SK-N-SH (cell line): ENCODE measurements at regions not wholly inside any gene's neighbourhood (a gene's known extent, or its start where the extent isn't known, plus 50 kb on each side); places are given as distances from the start of the nearest gene placed in this dataset.

Experiments
- CTCF ChIA-PET: fragments of 300-600, 350-600 bp; formaldehyde crosslinking; extraction: SDS; loops from one replicate; lab custom pipeline; 2021; lab: Yijun Ruan, JAX
- POLR2A ChIA-PET: fragments of 350-600 bp; sonication (Branson Sonifier 250); formaldehyde crosslinking; extraction: SDS; loops from one replicate; lab custom pipeline; 2020; ENCODE audit warnings: antibody characterized with exemption, inconsistent platforms; lab: Yijun Ruan, JAX
- DNase-seq: peaks from one replicate; pipeline ENCODE4 v3.0.0; 2012
- H2AFZ ChIP-seq: fragments of 200-600 bp; sonication (generic); 2 replicates; pipeline ENCODE4 v1.8.1; 2016; ENCODE audit warnings: antibody characterized with exemption, mild to moderate bottlenecking, low read depth
- H3F3A ChIP-seq: fragments of 200-600 bp; sonication (generic); replicated peaks from 2 replicates; pipeline ENCODE3; 2016; ENCODE audit warnings: antibody characterized with exemption, mild to moderate bottlenecking; ENCODE audit not compliant: insufficient read depth
- H3K27ac ChIP-seq, 2 experiments: fragments of 200-500 bp in 1 of 2; fragments of 200-600 bp in 1 of 2; sonication (Bioruptor generic) in 1 of 2; sonication (generic), shearing (Covaris generic) in 1 of 2; 2 replicates each; pipeline versions ENCODE4 v1.5.1 to v1.6.1; 2014 to 2016; ENCODE audit warnings: low read depth in 2 of 2, inconsistent platforms in 1 of 2, low read length in 1 of 2, mild to moderate bottlenecking in 1 of 2, mixed read lengths in 1 of 2
- H3K27me3 ChIP-seq: fragments of 200-600 bp; sonication (generic), shearing (Covaris generic); 2 replicates; pipeline ENCODE4 v1.6.1; 2016; ENCODE audit warnings: mixed run types; ENCODE audit not compliant: insufficient read depth
- H3K36me3 ChIP-seq, 2 experiments: fragments of 200-500 bp in 1 of 2; fragments of 200-600 bp in 1 of 2; sonication (Bioruptor generic) in 1 of 2; sonication (generic) in 1 of 2; replicated peaks in 1 of 2; 2 replicates each; pipeline versions ENCODE3 to v1.5.1; 2014 to 2016; ENCODE audit warnings: low read length in 1 of 2, mild to moderate bottlenecking in 1 of 2; ENCODE audit not compliant: insufficient read depth in 2 of 2, control insufficient read depth in 1 of 2
- H3K4me1 ChIP-seq, 2 experiments: fragments of 200-500 bp in 1 of 2; fragments of 200-600 bp in 1 of 2; sonication (Bioruptor generic) in 1 of 2; sonication (generic), shearing (Covaris generic) in 1 of 2; 2 replicates each; pipeline versions ENCODE4 v1.5.1 to v1.6.1; 2014 to 2016; ENCODE audit warnings: low read depth in 1 of 2, low read length in 1 of 2, mixed run types in 1 of 2; ENCODE audit not compliant: insufficient read depth in 2 of 2, control insufficient read depth in 1 of 2
- H3K4me2 ChIP-seq: fragments of 200-600 bp; sonication (generic), shearing (Covaris generic); 2 replicates; pipeline ENCODE4 v1.6.1; 2017; ENCODE audit warnings: mixed run types
- H3K4me3 ChIP-seq, 2 experiments: fragments of 200-500 bp in 1 of 2; fragments of 200-600 bp in 1 of 2; sonication (Bioruptor generic) in 1 of 2; sonication (generic), shearing (Covaris generic) in 1 of 2; 2 replicates each; pipeline versions ENCODE4 v1.5.1 to v1.8.1; 2014 to 2016; ENCODE audit warnings: low read depth in 2 of 2, inconsistent platforms in 1 of 2, low read length in 1 of 2, mild to moderate bottlenecking in 1 of 2, mixed read lengths in 1 of 2, moderate library complexity in 1 of 2
- H3K79me2 ChIP-seq: fragments of 200-600 bp; sonication (generic); 2 replicates; pipeline ENCODE4 v1.8.1; 2017; ENCODE audit warnings: mild to moderate bottlenecking; ENCODE audit not compliant: insufficient read depth
- H3K9ac ChIP-seq: fragments of 200-600 bp; sonication (generic); 2 replicates; pipeline ENCODE4 v1.6.1; 2017; ENCODE audit warnings: mixed run types
- H3K9me2 ChIP-seq: fragments of 200-600 bp; sonication (generic); 2 replicates; pipeline ENCODE4 v1.6.1; 2017; ENCODE audit warnings: mixed run types
- H3K9me3 ChIP-seq: fragments of 200-600 bp; sonication (generic); 2 replicates; pipeline ENCODE4 v1.6.1; 2017; ENCODE audit warnings: mixed run types, mild to moderate bottlenecking, moderate library complexity
- H4K20me1 ChIP-seq: fragments of 200-600 bp; sonication (generic); 2 replicates; pipeline ENCODE4 v1.6.1; 2017; ENCODE audit warnings: mild to moderate bottlenecking, mixed run types; ENCODE audit not compliant: insufficient read depth
- CHD2 ChIP-seq: fragments of 150-350 bp; IDR thresholded peaks from 2 replicates; pipeline ENCODE4 v1.6.1; 2018; ENCODE audit warnings: low read length; ENCODE audit not compliant: partially characterized antibody
- ELF1 ChIP-seq: IDR thresholded peaks from 2 replicates; pipeline ENCODE4 v1.4.0; 2012
- FOSL2 ChIP-seq: IDR thresholded peaks from 2 replicates; pipeline ENCODE4 v1.4.0; 2012; ENCODE audit warnings: low read depth, mild to moderate bottlenecking, moderate library complexity, borderline replicate concordance
- FOXM1 ChIP-seq: IDR thresholded peaks from 2 replicates; pipeline ENCODE4 v1.4.0; 2012; ENCODE audit warnings: low read depth, mild to moderate bottlenecking
- GABPA ChIP-seq: IDR thresholded peaks from 2 replicates; pipeline ENCODE4 v1.4.0; 2012; ENCODE audit warnings: low read depth, mild to moderate bottlenecking
- GATA2 ChIP-seq: sonication (generic); formaldehyde crosslinking; IDR thresholded peaks from 2 replicates; pipeline ENCODE4 v1.5.0; 2020; ENCODE audit warnings: mild to moderate bottlenecking, missing genetic modification reagents
- RCOR1 ChIP-seq: fragments of 150-350 bp; IDR thresholded peaks from 2 replicates; pipeline ENCODE4 v1.6.1; 2017; ENCODE audit warnings: antibody characterized with exemption, low read length
- SIN3A ChIP-seq: IDR thresholded peaks from 2 replicates; pipeline ENCODE4 v1.6.1; 2012; ENCODE audit warnings: low read depth, mild to moderate bottlenecking, low read length, moderate library complexity, borderline replicate concordance
- TCF12 ChIP-seq: IDR thresholded peaks from 2 replicates; pipeline ENCODE4 v1.4.0; 2012
- WGBS: methylation state at CpG from one replicate; pipeline ENCODE4 v1.1.6; 2017; ENCODE audit warnings: low lambda C conversion rate; 5-methylcytosine and 5-hydroxymethylcytosine counted together
- TF ChIP-seq, protein P1 (sequence below): IDR thresholded peaks from 2 replicates; pipeline ENCODE4 v1.4.0; 2012; ENCODE audit warnings: low read depth, borderline replicate concordance
- TF ChIP-seq, protein P2 (sequence below): fragments of 150-350 bp; IDR thresholded peaks from 2 replicates; pipeline ENCODE4 v1.6.1; 2017; ENCODE audit warnings: antibody characterized with exemption, low read length, low read depth, borderline replicate concordance
- TF ChIP-seq, protein P3 (sequence below): IDR thresholded peaks from 2 replicates; pipeline ENCODE4 v1.4.0; 2012; ENCODE audit warnings: low read depth
- TF ChIP-seq, protein P4 (sequence below): IDR thresholded peaks from 2 replicates; pipeline ENCODE4 v1.4.0; 2012; ENCODE audit warnings: low read depth, borderline replicate concordance

DNA sequence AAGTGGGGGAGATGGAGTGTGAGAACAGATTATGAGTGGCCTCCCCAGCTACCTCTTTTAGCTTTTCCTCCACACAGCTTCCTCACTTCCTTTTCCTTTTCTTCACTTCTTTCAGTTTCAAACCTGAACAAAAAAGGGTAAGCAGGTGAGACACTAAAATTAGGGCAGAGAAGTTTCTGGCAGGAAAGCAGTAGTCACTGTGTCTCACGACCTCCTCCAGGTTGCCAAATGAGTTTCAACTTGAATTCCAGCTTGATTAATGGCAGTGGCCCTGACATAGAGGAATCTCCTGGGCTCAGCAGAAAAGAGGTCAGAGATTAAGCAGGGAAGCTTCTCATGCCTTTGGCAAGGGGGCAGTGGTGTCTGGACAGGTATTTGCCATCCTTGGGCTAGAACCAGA is 63.7 kb upstream of the SPINK5 start:
- TF ChIP-seq TCF12 (no peak), FOSL2 (no peak), ELF1 (no peak), GATA2 (no peak), SIN3A (no peak), GABPA (no peak)
- TF ChIP-seq, protein P1, sequence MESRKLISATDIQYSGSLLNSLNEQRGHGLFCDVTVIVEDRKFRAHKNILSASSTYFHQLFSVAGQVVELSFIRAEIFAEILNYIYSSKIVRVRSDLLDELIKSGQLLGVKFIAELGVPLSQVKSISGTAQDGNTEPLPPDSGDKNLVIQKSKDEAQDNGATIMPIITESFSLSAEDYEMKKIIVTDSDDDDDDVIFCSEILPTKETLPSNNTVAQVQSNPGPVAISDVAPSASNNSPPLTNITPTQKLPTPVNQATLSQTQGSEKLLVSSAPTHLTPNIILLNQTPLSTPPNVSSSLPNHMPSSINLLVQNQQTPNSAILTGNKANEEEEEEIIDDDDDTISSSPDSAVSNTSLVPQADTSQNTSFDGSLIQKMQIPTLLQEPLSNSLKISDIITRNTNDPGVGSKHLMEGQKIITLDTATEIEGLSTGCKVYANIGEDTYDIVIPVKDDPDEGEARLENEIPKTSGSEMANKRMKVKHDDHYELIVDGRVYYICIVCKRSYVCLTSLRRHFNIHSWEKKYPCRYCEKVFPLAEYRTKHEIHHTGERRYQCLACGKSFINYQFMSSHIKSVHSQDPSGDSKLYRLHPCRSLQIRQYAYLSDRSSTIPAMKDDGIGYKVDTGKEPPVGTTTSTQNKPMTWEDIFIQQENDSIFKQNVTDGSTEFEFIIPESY, result no peak
- TF ChIP-seq, protein P2, sequence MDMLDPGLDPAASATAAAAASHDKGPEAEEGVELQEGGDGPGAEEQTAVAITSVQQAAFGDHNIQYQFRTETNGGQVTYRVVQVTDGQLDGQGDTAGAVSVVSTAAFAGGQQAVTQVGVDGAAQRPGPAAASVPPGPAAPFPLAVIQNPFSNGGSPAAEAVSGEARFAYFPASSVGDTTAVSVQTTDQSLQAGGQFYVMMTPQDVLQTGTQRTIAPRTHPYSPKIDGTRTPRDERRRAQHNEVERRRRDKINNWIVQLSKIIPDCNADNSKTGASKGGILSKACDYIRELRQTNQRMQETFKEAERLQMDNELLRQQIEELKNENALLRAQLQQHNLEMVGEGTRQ, result no peak
- CTCF ChIA-PET, result interaction anchor here (1.0 to 1.1 kb wide), 2 partner anchors 27 to 63 kb away, joined by 3 read pairs; no protein-coding TSS in a partner anchor
- Histone ChIP-seq H2AFZ (no peak overlapping the region), H3K79me2 (no peaks in the 10 kb centered on the region), H3K4me2 (no peak overlapping the region), H3K27me3 (no peaks in the 10 kb centered on the region), H3K9me2 (no peaks in the 10 kb centered on the region), H3K4me1 (no peaks in the 10 kb centered on the region), H3K9me3 (no peaks in the 10 kb centered on the region), H4K20me1 (no peaks in the 10 kb centered on the region), H3F3A (no peaks in the 10 kb centered on the region), H3K36me3 (no peaks in the 10 kb centered on the region), H3K4me3 (no peak overlapping the region), H3K27ac (no peak overlapping the region), H3K9ac (no peak overlapping the region)
- POLR2A ChIA-PET, result no interaction called here
- no peak for DNase-seq
- 0% methylated on average over 1 of the region's 1 CpG for WGBS

DNA sequence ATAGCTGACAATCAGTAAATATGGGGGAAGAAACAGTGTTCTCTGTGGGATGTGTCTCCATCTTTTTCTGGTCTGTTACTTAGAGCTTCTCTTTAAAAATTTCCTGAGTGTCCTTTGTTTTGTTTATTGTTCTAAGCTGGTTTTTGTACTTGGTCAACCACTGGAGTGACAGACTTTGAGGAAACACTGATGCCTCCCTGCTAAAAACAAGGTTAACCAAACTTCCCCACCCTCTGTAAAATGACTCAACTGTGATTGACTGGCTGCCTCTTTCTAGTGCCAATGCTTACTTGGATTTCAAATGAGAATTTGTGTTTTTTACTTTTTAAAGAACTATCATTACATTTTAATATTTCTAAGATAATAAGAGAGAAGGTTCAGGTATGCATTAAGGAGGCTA is 65.1 kb upstream of the SPINK5 start:
- no peaks in the 10 kb centered on the region for H3K27me3 ChIP-seq
- no peaks in the 10 kb centered on the region for H3K79me2 ChIP-seq
- H3F3A ChIP-seq, result no peaks in the 10 kb centered on the region
- no peak overlapping the region for H3K27ac ChIP-seq
- H3K9ac ChIP-seq, result no peak overlapping the region
- no peak for TF ChIP-seq FOXM1
- TF ChIP-seq, protein P3, sequence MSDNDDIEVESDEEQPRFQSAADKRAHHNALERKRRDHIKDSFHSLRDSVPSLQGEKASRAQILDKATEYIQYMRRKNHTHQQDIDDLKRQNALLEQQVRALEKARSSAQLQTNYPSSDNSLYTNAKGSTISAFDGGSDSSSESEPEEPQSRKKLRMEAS, result no peak
- TF ChIP-seq RCOR1, result no peak
- TF ChIP-seq CHD2, result no peak
- TF ChIP-seq, protein P4, sequence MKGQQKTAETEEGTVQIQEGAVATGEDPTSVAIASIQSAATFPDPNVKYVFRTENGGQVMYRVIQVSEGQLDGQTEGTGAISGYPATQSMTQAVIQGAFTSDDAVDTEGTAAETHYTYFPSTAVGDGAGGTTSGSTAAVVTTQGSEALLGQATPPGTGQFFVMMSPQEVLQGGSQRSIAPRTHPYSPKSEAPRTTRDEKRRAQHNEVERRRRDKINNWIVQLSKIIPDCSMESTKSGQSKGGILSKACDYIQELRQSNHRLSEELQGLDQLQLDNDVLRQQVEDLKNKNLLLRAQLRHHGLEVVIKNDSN, result no peak
- ChIA-PET POLR2A (no interaction called here), CTCF (no interaction called here)
- H3K9me3 ChIP-seq, result no peaks in the 10 kb centered on the region
- H3K4me1 ChIP-seq, result no peaks in the 10 kb centered on the region
- no peaks in the 10 kb centered on the region for H3K9me2 ChIP-seq
- DNase-seq, result no peak
- no peaks in the 10 kb centered on the region for H3K36me3 ChIP-seq
- H3K4me2 ChIP-seq, result no peak overlapping the region
- no peaks in the 10 kb centered on the region for H4K20me1 ChIP-seq
- H3K4me3 ChIP-seq, result no peak overlapping the region
- H2AFZ ChIP-seq, result no peak overlapping the region
